Peyer's patch (tissue), 4 donors: ENCODE measurements at regions not wholly inside any gene's neighbourhood (a gene's known extent, or its start where the extent isn't known, plus 50 kb on each side); places are given as distances from the start of the nearest gene placed in this dataset.

Source experiments
- DNase-seq, 3 donors: peaks; one replicate each; pipeline ENCODE4 v3.0.0-alpha.2; 2017 to 2019
- H3K27ac ChIP-seq, 4 donors: fragments of 200-600 bp; sonication (generic); one replicate each; pipeline ENCODE4 v1.5.1; 2016 to 2019
- H3K27me3 ChIP-seq, 2 donors: fragments of 200-600 bp; sonication (generic); one replicate each; pipeline ENCODE4 v1.5.1; 2019
- H3K36me3 ChIP-seq, 3 donors: fragments of 200-600 bp; sonication (generic); one replicate each; pipeline ENCODE4 v1.5.1; 2016 to 2019
- H3K4me1 ChIP-seq, 4 donors: fragments of 200-600 bp; sonication (generic); one replicate each; pipeline ENCODE4 v1.5.1; 2016 to 2019
- H3K4me3 ChIP-seq, 4 donors: fragments of 200-600 bp; sonication (generic); 1 replicate in 3 of 4; 2 replicates in 1 of 4; pipeline ENCODE4 v1.5.1; 2016 to 2019; ENCODE audit warnings: mild to moderate bottlenecking in 1 of 4
- H3K9me3 ChIP-seq, 4 donors: fragments of 200-600 bp; sonication (generic); one replicate each; pipeline ENCODE4 v1.5.1; 2016 to 2019; ENCODE audit warnings: mild to moderate bottlenecking in 1 of 4
- CTCF ChIP-seq, 6 experiments: fragments of 450-650 bp in 4 of 6; fragments of 200-600 bp in 2 of 6; sonication (generic) in 1 of 6; IDR thresholded peaks; one replicate each; pipeline ENCODE4 v1.5.1; 2017 to 2019; ENCODE audit warnings: antibody characterized with exemption in 6 of 6, mild to moderate bottlenecking in 3 of 6, moderate library complexity in 1 of 6
- POLR2A ChIP-seq, 2 donors: fragments of 450-650 bp; IDR thresholded peaks; one replicate each; pipeline ENCODE4 v1.5.1; 2017; ENCODE audit warnings: antibody characterized with exemption in 2 of 2, mild to moderate bottlenecking in 2 of 2, moderate library complexity in 2 of 2

DNA sequence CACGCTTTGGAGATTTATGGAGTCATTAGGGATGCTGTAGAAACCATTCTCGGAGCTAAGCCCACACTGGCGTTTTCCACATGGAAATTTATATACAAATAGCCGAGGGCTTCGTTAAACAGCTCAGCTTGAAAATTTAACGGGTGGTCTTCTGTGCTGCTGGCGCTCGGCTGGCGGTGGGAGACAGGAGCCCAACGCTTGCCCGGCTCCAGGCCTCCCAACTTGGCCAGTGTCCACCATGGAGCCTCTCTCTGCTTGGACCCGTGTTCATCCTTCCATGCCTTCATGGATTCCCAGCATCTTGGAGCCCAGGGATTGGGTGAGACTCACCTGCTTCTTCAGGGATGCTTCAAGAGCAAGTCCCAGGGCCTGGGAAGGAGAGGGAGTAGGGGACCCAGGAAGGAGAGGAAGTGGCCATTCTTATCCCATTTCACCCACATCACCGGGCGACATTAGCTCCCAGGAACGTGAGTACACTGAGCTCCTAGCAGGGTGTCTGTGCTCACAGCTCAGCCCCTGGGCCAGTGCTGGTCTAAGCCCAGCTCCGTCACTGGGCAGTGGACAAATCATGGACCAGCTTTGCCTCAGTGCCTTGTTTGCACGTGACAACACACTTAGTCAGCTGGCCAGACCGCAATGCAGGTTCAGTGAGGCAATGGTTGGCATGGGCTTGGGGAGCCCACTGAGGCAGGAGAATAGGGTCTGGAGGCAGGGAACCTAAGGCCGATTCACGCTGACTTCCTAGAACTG lies 944.3 kb downstream of the BRD1 start:
- Histone ChIP-seq H3K27me3 (no peaks in the 10 kb centered on the region), H3K9me3 (no peaks in the 10 kb centered on the region), H3K36me3 (no peaks in the 10 kb centered on the region), H3K27ac (no peak overlapping the region), H3K4me1 (no peaks in the 10 kb centered on the region), H3K4me3 (no peak overlapping the region)
- TF ChIP-seq CTCF (IDR thresholded peaks at IDR 0.05): no peak
- no peak for TF ChIP-seq POLR2A (IDR thresholded peaks at IDR 0.05)
- peak in 1 of 3 donors; percentile 13 for DNase-seq

DNA sequence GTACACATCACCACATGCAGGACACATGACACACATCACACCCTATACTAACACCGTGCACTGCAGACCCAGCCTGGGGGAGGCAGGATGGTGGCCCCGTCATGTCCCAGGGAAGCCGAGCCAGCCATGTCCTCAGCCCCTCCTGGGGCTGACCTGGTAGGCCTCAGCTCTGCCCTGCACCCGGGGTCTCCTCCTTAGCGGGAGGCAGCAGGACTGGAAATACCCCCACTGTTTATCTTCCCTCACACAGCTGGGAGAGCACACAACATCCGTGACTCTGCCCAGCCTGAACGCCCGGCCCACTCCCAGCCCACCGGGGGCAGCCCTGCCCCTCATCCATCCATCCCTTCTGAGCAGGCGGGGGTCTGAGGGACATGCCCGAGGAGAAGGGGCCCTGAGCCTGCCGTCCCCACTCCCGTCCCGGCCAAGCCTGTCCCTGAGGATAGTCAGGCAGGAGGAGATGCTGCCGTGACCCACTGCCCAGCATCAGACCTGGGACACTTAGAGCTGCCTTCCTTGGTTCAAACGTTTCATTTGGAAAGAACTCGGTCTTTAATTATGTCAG lies 945.0 kb downstream of the BRD1 start:
- TF ChIP-seq CTCF (IDR thresholded peaks at IDR 0.05): no peak
- no peak for TF ChIP-seq POLR2A (IDR thresholded peaks at IDR 0.05)
- H3K27ac ChIP-seq: no peak overlapping the region
- no peak overlapping the region for H3K4me3 ChIP-seq
- no peaks in the 10 kb centered on the region for H3K9me3 ChIP-seq
- H3K36me3 ChIP-seq: no peaks in the 10 kb centered on the region
- no peaks in the 10 kb centered on the region for H3K27me3 ChIP-seq
- peak in 1 of 3 donors; percentile 15 for DNase-seq
- no peaks in the 10 kb centered on the region for H3K4me1 ChIP-seq

GRCh38 chr22:48881326-48881980 lies 946.2 kb downstream of the BRD1 start:
- no peak overlapping the region for H3K27ac ChIP-seq
- H3K4me3 ChIP-seq: no peak overlapping the region
- DNase-seq: peak in 2 of 3 donors; percentile 8 to 25
- no peaks in the 10 kb centered on the region for H3K4me1 ChIP-seq
- no peak for TF ChIP-seq POLR2A (IDR thresholded peaks at IDR 0.05)
- TF ChIP-seq CTCF (IDR thresholded peaks at IDR 0.05): no peak
- no peaks in the 10 kb centered on the region for H3K9me3 ChIP-seq
- no peaks in the 10 kb centered on the region for H3K36me3 ChIP-seq
- no peaks in the 10 kb centered on the region for H3K27me3 ChIP-seq

GRCh38 chr22:48880749-48881148 lies 946.9 kb downstream of the BRD1 start:
- H3K4me1 ChIP-seq: no peaks in the 10 kb centered on the region
- no peak overlapping the region for H3K4me3 ChIP-seq
- H3K36me3 ChIP-seq: no peaks in the 10 kb centered on the region
- no peaks in the 10 kb centered on the region for H3K9me3 ChIP-seq
- H3K27me3 ChIP-seq: no peaks in the 10 kb centered on the region
- no peak overlapping the region for H3K27ac ChIP-seq
- TF ChIP-seq CTCF (IDR thresholded peaks at IDR 0.05) (no peak), POLR2A (IDR thresholded peaks at IDR 0.05) (no peak)
- DNase-seq: peak in 1 of 3 donors; percentile 8

DNA sequence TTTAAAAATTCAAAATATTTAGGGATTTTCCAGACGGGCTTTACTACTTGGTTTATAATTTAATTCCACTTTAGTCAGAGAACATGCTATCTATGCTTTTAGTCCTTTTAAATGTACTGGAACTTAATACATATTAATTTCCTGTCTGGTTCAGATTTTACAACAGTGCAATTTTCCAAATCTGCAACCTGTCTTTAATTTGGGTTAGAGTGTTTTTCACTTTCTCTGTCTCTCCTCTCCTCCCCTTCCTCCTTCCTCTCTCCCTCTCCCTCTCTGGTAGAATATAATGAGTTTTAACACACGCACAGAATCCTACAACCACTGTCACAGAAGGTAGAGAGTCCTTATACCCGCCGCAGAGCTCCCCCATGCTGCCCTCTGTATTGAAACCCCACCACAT lies 950.7 kb downstream of the BRD1 start:
- no peak for TF ChIP-seq POLR2A (IDR thresholded peaks at IDR 0.05)
- no peak overlapping the region for H3K27ac ChIP-seq
- H3K9me3 ChIP-seq: no peaks in the 10 kb centered on the region
- no peak overlapping the region for H3K4me3 ChIP-seq
- H3K27me3 ChIP-seq: no peaks in the 10 kb centered on the region
- no peaks in the 10 kb centered on the region for H3K4me1 ChIP-seq
- peak in 1 of 3 donors; percentile 9 for DNase-seq
- H3K36me3 ChIP-seq: no peaks in the 10 kb centered on the region

DNA sequence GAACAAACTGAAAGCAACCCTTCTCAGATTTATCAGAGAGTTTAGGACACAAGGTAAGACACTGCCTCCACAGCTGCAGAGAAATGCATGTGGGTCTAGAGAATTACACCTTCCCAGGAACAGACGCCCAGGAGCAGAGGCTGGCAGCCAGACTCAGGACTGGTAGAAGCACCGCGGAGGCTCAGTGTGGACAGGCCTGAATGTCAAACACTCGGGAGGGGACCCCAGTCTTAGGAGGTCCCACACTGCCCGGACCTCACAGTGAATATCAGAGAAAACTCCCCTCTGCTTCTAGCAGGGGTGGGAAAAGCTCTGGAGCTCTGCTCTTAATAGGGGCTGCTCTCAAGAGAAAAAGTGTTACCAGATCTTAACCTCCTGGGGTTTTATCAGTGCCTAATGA lies 952.7 kb downstream of the BRD1 start:
- no peak overlapping the region for H3K4me3 ChIP-seq
- no peak for TF ChIP-seq CTCF (IDR thresholded peaks at IDR 0.05)
- TF ChIP-seq POLR2A (IDR thresholded peaks at IDR 0.05): no peak
- no peaks in the 10 kb centered on the region for H3K36me3 ChIP-seq

More for the DNA sequence above, 952.7 kb downstream of the BRD1 start:
- Histone ChIP-seq H3K27me3 (no peaks in the 10 kb centered on the region), H3K9me3 (no peaks in the 10 kb centered on the region), H3K4me1 (no peaks in the 10 kb centered on the region), H3K27ac (no peak overlapping the region)
- DNase-seq: peak in 1 of 3 donors; percentile 7
